ENCODE measurements at regions not wholly inside any gene's neighbourhood (a gene's known extent, or its start where the extent isn't known, plus 50 kb on each side); places are given as distances from the start of the nearest gene placed in this dataset.
"Not testable (repeated sequence)": the region's sequence is repeated elsewhere in the genome, so short reads cannot be mapped to it uniquely, and the experiment has no call there.

GRCh38 chr9:71504636-71505035 is 263.7 kb downstream of the CEMIP2 start:
- no peak for DNase-seq

GRCh38 chr9:71498691-71499090 is 269.6 kb downstream of the CEMIP2 start:
- no peak for DNase-seq

GRCh38 chr9:71490810-71491209 is 277.5 kb downstream of the CEMIP2 start:
- no peak for DNase-seq

GRCh38 chr9:71487061-71487460 is 281.3 kb downstream of the CEMIP2 start:
- DNase-seq = no peak

- no peak for DNase-seq
These were observed 283.0 kb downstream of the CEMIP2 start for GRCh38 chr9:71485326-71485725.

GRCh38 chr9:71483436-71483835 is 284.9 kb downstream of the CEMIP2 start:
- DNase-seq = no peak

- no peak for DNase-seq
These were observed 288.7 kb downstream of the CEMIP2 start for GRCh38 chr9:71479621-71480020.

- DNase-seq = no peak
These were observed 295.9 kb downstream of the CEMIP2 start for GRCh38 chr9:71472400-71472799.

GRCh38 chr9:71465392-71465791 is 302.9 kb downstream of the CEMIP2 start:
- no peak for DNase-seq

- DNase-seq = no peak
These were observed 309.2 kb downstream of the CEMIP2 start for GRCh38 chr9:71459082-71459481.

GRCh38 chr9:71446473-71447411 is 321.6 kb downstream of the CEMIP2 start:
- DNase-seq = peak; percentile 55

GRCh38 chr9:71446106-71446472 is 322.2 kb downstream of the CEMIP2 start:
- no peak for DNase-seq

- no peak for DNase-seq
These were observed 321.5 kb upstream of the TRPM3 start for GRCh38 chr9:71442937-71443336.

- no peak for DNase-seq
These were observed 319.8 kb upstream of the TRPM3 start for GRCh38 chr9:71441266-71441665.

GRCh38 chr9:71431931-71432330 is 310.5 kb upstream of the TRPM3 start:
- DNase-seq = no peak

GRCh38 chr9:71407341-71407740 is 285.9 kb upstream of the TRPM3 start:
- DNase-seq = not testable (repeated sequence)

GRCh38 chr9:71403106-71403505 is 281.7 kb upstream of the TRPM3 start:
- DNase-seq = no peak

GRCh38 chr9:71393005-71393404 is 271.6 kb upstream of the TRPM3 start:
- DNase-seq = no peak

GRCh38 chr9:71384343-71384742 is 262.9 kb upstream of the TRPM3 start:
- no peak for DNase-seq

GRCh38 chr9:71383308-71383940 is 262.0 kb upstream of the TRPM3 start:
- no peak for DNase-seq

GRCh38 chr9:71368157-71368556 is 246.7 kb upstream of the TRPM3 start:
- no peak for DNase-seq

GRCh38 chr9:71364186-71364955 is 242.9 kb upstream of the TRPM3 start:
- no peak for DNase-seq

- DNase-seq = no peak
These were observed 242.0 kb upstream of the TRPM3 start for GRCh38 chr9:71363286-71363961.
